ENCODE measurements at regions not wholly inside any gene's neighbourhood (a gene's known extent, or its start where the extent isn't known, plus 50 kb on each side); places are given as distances from the start of the nearest gene placed in this dataset.
A peak's percentile ranks its signal among the peaks of the same experiment; 100 is the strongest.

DNA sequence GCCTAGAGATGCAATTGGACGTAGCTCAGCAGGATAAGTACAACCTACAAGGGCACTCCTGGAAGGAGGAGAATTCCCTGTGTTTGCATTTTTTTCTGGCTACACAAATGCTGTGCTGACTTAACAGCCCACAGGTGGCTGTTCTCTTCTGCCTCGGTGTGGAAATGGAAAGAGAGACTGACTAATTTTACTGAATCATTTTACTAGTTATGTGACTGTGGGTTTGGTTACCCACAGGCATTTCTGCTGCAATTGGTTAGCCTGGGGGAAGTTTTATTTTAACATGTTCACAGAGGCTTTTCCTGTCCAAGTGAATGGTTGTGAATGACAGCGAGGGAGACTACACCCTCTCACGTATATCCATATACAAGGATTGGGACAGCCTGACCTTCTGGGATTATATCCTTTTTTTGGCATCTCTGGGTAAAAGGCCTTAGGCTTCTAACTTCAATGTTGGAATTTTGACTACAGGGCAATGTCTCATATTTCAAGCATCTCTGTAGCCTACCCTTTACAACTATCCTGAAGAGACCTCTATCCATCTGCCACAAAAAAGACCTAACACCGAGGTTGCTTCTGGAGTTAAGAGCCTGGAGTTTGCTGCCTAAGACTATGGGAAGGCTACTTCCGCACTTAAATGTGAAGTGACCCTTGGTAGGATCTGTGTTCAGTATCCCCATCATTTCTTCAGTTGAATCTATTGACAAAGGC is 67.2 kb upstream of the TP63 start:
- DNase-seq = peak; percentile 3

GRCh38 chr3:189566550-189567130 is 64.5 kb upstream of the TP63 start:
- peak; percentile 19 for DNase-seq

DNA sequence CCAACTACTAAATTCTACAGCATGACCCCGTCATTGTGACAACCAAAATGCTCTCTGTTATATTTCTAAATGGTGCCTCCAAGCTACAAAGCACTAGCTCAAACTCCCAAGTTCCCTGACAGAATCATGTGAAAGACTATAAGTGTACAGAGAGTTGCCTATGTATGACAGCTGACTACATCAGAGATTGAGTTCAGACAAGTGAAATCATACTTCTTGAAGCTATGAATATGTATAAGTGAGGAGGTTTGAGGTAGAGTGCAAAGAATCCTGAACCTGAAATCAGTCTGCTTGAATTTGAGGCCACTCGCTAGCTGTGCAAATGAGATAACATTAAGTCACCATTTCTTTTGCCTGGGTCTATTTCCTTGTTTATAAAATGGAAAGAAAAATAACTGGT is 63.9 kb upstream of the TP63 start:
- DNase-seq = peak; percentile 1

DNA sequence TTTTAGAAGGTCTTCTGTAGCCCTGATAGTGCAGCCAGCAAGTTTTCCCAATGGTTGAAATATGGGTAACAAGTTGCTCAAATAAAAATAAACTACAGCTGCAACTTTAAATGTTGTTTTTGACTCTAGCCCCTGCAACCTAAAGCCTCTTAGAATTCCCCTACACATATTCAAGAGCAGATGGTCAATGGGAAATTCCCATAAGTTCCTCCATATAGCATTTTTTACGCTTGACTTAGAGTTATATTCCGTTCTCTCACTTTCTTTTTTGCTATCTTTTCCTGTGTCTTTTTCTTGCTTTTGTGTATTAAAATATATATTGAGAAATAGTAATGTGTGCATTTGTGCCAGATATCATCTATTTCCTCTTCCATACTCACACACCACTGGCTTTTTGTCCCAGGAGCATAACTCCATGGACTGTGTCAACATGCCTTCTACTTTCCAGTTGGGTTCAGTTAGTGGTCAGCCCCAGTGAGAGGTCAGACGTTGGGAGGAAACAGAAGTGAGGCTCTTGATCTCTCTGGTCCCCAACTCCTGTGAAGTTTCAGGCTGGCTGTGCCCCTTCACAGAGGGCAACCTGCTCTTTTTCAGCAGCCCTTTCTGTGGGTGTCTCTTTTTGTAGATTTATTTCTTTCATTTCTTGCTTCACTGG is 63.3 kb upstream of the TP63 start:
- DNase-seq = no peak

- no peak for DNase-seq
Measured at GRCh38 chr3:189568961-189569360, 62.2 kb upstream of the TP63 start.

DNA sequence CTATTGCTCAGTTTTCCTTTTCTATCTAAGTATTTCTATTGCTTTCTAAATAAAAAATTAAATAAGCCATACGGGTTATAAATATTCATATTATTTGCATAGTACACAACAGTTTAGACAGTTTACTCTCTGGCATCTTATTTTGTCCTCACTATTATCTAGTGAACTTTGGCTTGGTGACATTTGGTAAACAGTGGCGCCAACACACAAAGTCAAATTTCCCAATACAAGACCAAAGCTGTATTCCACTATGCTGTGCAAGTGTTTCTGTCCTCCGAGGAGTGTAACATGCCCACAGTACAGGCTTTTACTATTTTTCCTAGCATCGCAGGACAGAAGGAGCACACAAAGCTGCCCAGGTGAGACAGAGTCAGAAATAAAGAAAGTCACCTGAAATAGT is 61.7 kb upstream of the TP63 start:
- no peak for DNase-seq

DNA sequence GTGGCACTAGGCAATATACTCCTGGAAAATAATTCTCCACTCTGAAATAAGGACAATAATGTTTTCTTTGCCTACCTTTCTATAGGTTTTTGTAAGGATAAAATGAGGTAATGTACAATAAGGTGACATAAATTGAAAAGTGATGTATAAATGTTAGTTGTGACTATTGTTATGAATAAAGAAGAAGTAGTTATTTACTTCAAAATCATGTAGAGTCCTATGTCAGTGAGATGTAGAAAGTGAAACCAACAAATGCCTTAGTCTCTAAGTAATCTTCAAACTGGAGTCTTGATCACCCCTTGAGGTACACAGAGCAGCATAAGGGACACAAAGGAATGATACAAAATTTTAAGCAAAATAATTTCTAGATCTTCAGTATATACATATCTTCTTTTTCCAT is 60.3 kb upstream of the TP63 start:
- DNase-seq = no peak

GRCh38 chr3:189572249-189572648 is 58.9 kb upstream of the TP63 start:
- DNase-seq = no peak

GRCh38 chr3:189573004-189573403 is 58.2 kb upstream of the TP63 start:
- no peak for DNase-seq

DNA sequence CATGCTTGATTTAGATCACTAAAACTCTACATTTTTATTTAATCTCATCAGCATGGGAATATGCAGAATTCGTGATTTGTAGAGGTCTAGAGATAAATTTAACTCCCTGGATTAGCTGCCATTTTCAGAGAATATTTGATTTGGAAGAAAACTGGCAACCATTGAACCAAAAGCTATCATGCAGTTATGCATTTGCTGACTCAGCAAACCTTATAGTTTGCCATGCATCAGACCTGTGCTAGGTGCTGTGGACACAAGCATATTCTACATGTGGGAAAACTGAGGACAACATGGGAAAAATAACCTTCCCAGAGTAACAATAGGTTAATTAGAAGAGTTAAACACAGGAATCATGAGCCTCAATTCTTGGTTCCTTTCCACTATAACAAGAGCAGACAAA is 54.7 kb upstream of the TP63 start:
- no peak for DNase-seq

DNA sequence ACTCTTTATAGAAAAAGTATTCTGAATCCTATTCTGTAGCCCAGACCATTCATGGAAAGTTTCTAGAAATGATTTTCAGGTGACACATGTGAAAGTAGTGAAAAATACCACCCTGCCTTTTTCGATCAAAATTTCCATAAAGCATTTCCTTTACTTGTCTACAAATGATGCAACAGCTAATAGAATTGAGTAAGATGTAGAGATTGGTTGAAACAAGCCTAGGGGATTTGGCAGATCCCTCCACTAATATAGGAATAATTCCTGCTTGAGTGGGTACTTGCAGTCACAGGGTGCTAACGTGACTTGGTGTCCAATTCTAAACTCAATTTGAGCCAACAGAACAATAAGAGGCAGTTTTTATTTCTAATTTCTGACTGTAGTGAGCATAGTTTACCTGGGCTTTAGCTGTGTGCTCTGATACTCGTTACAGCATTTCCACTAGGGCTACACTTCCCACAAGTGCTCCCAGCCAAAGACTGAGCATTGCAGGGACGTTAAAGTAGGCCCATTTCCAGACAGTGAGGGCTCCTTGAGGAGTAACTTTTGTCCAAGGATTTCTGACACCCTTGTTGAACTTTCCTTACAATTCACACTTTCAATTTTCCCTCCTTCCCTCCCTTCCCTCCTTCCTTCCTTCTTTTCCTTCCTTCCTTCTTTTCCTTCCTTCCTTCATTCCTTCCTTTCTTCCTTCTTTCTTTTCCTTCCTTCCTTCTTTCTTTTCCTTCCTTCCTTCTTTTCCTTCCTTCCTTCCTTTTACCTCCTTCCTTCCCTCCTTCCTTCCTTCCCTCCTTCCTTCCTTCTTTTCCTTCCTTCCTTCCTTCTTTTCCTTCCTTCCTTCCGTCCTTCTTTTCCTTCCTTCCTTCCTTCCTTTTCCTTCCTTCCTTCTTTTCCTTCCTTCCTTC is 53.9 kb upstream of the TP63 start:
- no peak for DNase-seq

- no peak for DNase-seq
Measured at GRCh38 chr3:189580190-189580589, 51.0 kb upstream of the TP63 start.
